ENCODE measurements at regions not wholly inside any gene's neighbourhood (a gene's known extent, or its start where the extent isn't known, plus 50 kb on each side); places are given as distances from the start of the nearest gene placed in this dataset.
"Not testable (repeated sequence)": the region's sequence is repeated elsewhere in the genome, so short reads cannot be mapped to it uniquely, and the experiment has no call there.

- Histone ChIP-seq H3K27me3 (replicated peaks) (no peaks in the 10 kb centered on the region), H3K4me3 (ENCODE audit: low read depth, low read length) (no peak overlapping the region), H3K36me3 (replicated peaks) (no peaks in the 10 kb centered on the region), H3K27ac (no peak overlapping the region)
- no peak for TF ChIP-seq CTCF (IDR thresholded peaks at IDR 0.05; ENCODE audit: low read depth, low read length, missing control alignments)
- in situ Hi-C loops (cut with HindIII; ENCODE audit: low pct_ligation_motif_present, low sequenced_read_pairs) = no loop called here
- no peak for DNase-seq
Measured at GRCh38 chrX:107325467-107325866, 119.1 kb downstream of the DNAAF6 start.

GRCh38 chrX:107348051-107348450 is 101.4 kb upstream of the FRMPD3 start:
- Histone ChIP-seq H3K36me3 (replicated peaks) (no peaks in the 10 kb centered on the region), H3K27ac (no peak overlapping the region), H3K4me3 (ENCODE audit: low read depth, low read length) (no peak overlapping the region), H3K27me3 (replicated peaks) (no peaks in the 10 kb centered on the region)
- in situ Hi-C loops (cut with HindIII; ENCODE audit: low pct_ligation_motif_present, low sequenced_read_pairs) = no loop called here
- TF ChIP-seq CTCF (IDR thresholded peaks at IDR 0.05; ENCODE audit: low read depth, low read length, missing control alignments) = no peak
- DNase-seq = no peak

GRCh38 chrX:107348990-107349389 is 100.5 kb upstream of the FRMPD3 start:
- DNase-seq = no peak
- H3K27me3 ChIP-seq (replicated peaks) = no peaks in the 10 kb centered on the region
- no peak overlapping the region for H3K27ac ChIP-seq
- H3K4me3 ChIP-seq (ENCODE audit: low read depth, low read length) = no peak overlapping the region
- in situ Hi-C loops (cut with HindIII; ENCODE audit: low pct_ligation_motif_present, low sequenced_read_pairs) = no loop called here
- no peaks in the 10 kb centered on the region for H3K36me3 ChIP-seq (replicated peaks)
- TF ChIP-seq CTCF (IDR thresholded peaks at IDR 0.05; ENCODE audit: low read depth, low read length, missing control alignments) = no peak

GRCh38 chrX:107355533-107355932 is 93.9 kb upstream of the FRMPD3 start:
- in situ Hi-C loops (cut with HindIII; ENCODE audit: low pct_ligation_motif_present, low sequenced_read_pairs) = no loop called here
- H3K4me3 ChIP-seq (ENCODE audit: low read depth, low read length) = no peak overlapping the region
- no peak overlapping the region for H3K27ac ChIP-seq
- TF ChIP-seq CTCF (IDR thresholded peaks at IDR 0.05; ENCODE audit: low read depth, low read length, missing control alignments) = no peak
- no peaks in the 10 kb centered on the region for H3K36me3 ChIP-seq (replicated peaks)
- DNase-seq = no peak
- H3K27me3 ChIP-seq (replicated peaks) = no peaks in the 10 kb centered on the region

GRCh38 chrX:107360788-107361360 is 88.6 kb upstream of the FRMPD3 start:
- in situ Hi-C loops (cut with HindIII; ENCODE audit: low pct_ligation_motif_present, low sequenced_read_pairs) = no loop called here
- DNase-seq = no peak
- H3K27me3 ChIP-seq (replicated peaks) = no peaks in the 10 kb centered on the region
- no peaks in the 10 kb centered on the region for H3K36me3 ChIP-seq (replicated peaks)
- no peak overlapping the region for H3K27ac ChIP-seq
- TF ChIP-seq CTCF (IDR thresholded peaks at IDR 0.05; ENCODE audit: low read depth, low read length, missing control alignments) = no peak
- no peak overlapping the region for H3K4me3 ChIP-seq (ENCODE audit: low read depth, low read length)

GRCh38 chrX:107370185-107370584 is 79.3 kb upstream of the FRMPD3 start:
- H3K27me3 ChIP-seq (replicated peaks); H3K4me3 ChIP-seq (ENCODE audit: low read depth, low read length); H3K36me3 ChIP-seq (replicated peaks); in situ Hi-C loops (cut with HindIII; ENCODE audit: low pct_ligation_motif_present, low sequenced_read_pairs); DNase-seq; H3K27ac ChIP-seq: not testable (repeated sequence)

Measured in brain microvascular endothelial cell (primary cell).